AG09319 (cell line): ENCODE measurements at regions not wholly inside any gene's neighbourhood (a gene's known extent, or its start where the extent isn't known, plus 50 kb on each side); places are given as distances from the start of the nearest gene placed in this dataset.

Experiments
- DNase-seq: peaks from one replicate; pipeline ENCODE4 v3.0.0-alpha.2; 2010; ENCODE audit warnings: low read depth; ENCODE audit errors: extremely low read depth
- CTCF ChIP-seq: IDR thresholded peaks from 2 replicates; pipeline ENCODE4 v1.5.1; 2011; ENCODE audit warnings: low read depth, mild to moderate bottlenecking, inconsistent platforms, low read length, moderate library complexity

GRCh38 chr5:3786165-3786564, 190.5 kb downstream of the IRX1 start:
- no peak for DNase-seq
- TF ChIP-seq CTCF, result no peak

- DNase-seq, result no peak
- TF ChIP-seq CTCF, result no peak
Observed at GRCh38 chr5:3786891-3787430, 191.3 kb downstream of the IRX1 start.

- DNase-seq, result no peak
- TF ChIP-seq CTCF, result no peak
Observed at GRCh38 chr5:3787604-3788003, 192.0 kb downstream of the IRX1 start.

- TF ChIP-seq CTCF, result no peak
Observed at GRCh38 chr5:3789519-3790193, 194.0 kb downstream of the IRX1 start.

GRCh38 chr5:3793162-3793561, 197.5 kb downstream of the IRX1 start:
- TF ChIP-seq CTCF, result no peak
- no peak for DNase-seq

More at GRCh38 chr5:3789519-3790193, 194.0 kb downstream of the IRX1 start:
- DNase-seq, result no peak

GRCh38 chr5:3794611-3795010, 199.0 kb downstream of the IRX1 start:
- no peak for TF ChIP-seq CTCF

GRCh38 chr5:3796736-3797135, 201.1 kb downstream of the IRX1 start:
- DNase-seq, result no peak
- TF ChIP-seq CTCF, result no peak

More at GRCh38 chr5:3794611-3795010, 199.0 kb downstream of the IRX1 start:
- DNase-seq, result no peak
